Skeletal muscle cell (primary cell): ENCODE measurements at regions not wholly inside any gene's neighbourhood (a gene's known extent, or its start where the extent isn't known, plus 50 kb on each side); places are given as distances from the start of the nearest gene placed in this dataset.

Experiments
- DNase-seq: peaks from one replicate; pipeline ENCODE4 v3.0.0-alpha.2; 2010; ENCODE audit warnings: low read depth
- H3K4me3 ChIP-seq: 2 replicates; pipeline ENCODE4 v1.5.1; 2011; ENCODE audit warnings: low read depth, mild to moderate bottlenecking, control low read depth, low read length, moderate library complexity

DNA sequence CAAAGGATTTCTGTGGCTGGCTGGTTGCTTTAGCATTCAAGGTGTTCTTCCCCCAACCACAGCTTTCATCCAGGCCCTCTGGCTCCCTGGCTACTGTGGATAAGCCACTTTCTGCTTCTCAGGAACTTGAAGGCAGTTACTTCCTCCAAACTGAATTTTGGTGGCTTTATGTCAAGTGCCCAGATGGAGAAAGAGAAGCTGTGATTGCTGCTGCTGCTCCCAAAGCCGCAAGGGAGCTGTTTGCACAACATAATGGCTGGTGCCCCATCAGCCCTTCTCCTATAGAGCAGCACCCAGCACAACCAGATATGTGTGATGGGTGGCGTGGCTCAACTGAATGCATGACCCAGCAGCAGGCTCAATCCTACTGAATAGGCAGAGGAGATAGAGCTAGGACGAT, 465.2 kb downstream of the MAFB start:
- DNase-seq, result no peak
- no peak overlapping the region for H3K4me3 ChIP-seq

DNA sequence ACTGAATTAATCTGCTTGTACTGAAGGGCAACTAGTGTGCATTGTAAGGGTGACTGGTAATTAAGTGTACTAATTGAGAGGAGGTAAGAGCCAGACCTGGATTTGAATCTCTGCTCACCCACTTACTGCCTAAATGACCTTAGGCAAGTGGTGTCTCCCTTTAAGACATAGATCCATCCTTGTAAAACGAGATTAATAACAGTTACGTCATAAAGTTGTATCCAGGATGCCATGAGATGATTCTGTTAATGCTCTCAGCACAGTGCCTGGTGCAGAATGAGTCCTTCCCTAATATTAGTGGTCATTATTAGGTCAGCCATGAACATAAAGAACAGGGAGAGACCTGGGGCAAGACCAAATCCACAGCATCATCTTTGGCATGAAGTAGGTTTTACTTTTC, 470.1 kb downstream of the MAFB start:
- no peak overlapping the region for H3K4me3 ChIP-seq
- no peak for DNase-seq

DNA sequence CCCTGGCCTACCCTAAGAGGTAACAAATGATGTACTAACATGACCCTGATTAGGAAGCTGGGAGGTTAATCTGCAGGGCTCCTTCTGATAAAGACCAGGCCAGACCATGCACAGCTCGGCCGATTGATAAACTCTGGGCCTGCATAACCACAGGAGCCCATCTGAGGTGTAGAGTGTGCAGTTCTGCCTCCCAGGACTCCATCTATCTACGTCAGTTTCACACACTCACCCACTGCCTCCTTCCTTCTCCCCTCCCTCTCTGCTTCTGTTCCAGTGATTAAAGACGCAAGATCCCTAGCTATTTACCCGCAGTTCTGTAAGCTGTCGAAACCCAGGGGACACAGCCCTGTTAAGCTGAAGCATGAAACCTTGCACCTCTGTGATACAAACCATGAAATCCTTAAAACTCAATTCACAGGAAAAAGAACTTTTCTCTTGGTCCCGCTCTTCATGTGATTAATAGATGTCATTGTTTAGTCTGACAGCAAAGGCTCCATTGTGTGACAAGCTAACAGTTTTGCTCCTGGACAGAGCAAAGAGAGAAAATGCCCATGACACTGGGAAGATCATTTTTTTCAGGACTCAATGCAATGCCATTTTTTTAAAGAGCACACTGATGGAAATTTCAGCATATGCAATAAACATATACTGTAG, 470.6 kb downstream of the MAFB start:
- H3K4me3 ChIP-seq, result no peak overlapping the region
- DNase-seq, result no peak

DNA sequence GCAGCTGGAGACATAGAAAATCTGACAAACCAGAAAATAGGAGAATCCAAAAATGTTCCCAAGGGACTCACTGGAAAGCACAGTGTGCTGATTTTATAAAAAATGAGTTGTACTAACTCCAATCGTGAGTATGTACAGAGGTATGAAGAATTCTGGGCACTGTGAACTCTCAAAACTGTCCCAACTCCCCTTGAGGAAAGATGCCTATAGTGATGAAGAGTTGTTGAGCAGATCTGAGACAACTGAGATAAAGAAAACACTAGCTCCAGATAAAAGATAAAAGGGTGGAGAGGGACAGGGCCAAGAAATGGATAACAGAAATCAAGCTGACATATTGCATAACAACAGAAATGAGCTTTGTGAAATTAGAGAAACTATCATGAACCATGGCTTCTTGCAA, 481.4 kb downstream of the MAFB start:
- no peak overlapping the region for H3K4me3 ChIP-seq
- no peak for DNase-seq

DNA sequence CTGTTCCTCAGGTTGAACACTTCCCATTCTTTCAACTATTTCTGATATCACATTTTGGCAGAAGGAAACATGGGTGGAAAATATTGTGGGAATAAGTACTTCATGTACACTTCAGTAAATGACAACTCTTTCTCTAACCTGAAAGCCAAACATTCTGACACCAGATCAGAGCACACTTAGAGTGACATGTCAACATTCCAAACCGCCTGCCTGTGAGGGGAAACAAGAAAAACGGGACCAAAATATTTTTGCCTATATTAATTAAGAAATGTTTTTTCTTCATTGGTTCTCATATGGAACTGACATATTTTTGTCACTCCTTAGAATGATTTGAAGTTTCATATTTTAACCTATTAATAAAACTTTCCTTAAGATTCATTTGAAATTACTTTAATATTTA, 483.1 kb downstream of the MAFB start:
- H3K4me3 ChIP-seq, result no peak overlapping the region
- DNase-seq, result no peak

DNA sequence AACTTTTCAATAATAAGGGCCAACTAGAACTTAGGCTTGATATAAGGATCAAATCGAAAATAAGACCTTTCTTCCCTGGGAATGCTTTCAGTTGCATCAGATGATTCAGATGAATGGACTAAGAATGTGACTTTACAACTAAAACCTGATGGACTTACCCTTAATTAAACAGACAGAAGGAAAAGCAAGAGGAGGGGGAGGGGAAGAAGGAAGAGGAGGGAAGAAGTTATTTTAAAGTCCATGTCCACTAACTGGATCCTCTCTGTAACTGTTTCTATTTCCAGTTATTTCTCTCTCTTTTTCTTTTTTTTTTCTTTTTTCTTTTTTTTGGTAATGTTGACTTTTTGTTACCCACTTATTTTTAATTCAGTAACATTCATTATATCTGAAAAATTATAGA, 486.0 kb downstream of the MAFB start:
- no peak for DNase-seq
- no peak overlapping the region for H3K4me3 ChIP-seq

DNA sequence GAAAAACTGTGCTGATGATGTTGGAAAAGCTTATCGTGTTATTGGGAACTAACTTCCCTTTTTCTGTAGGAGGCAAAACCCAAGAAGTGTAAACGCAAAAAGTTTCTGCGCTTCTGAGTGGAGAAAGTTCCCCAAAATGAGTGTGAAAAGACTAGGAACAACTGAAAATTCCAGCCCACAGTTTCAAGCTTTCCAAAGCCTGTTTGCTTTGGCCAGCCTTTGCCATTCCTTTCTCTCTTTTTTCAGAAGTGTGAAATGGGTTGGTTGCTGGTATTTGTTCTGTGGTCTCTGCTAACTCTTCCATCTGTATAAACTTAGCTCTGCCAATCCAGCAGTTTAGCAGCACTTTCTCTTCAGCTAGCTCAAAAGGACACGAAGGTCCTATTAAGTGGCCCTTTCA, 491.3 kb downstream of the MAFB start:
- no peak for DNase-seq
- H3K4me3 ChIP-seq, result no peak overlapping the region

DNA sequence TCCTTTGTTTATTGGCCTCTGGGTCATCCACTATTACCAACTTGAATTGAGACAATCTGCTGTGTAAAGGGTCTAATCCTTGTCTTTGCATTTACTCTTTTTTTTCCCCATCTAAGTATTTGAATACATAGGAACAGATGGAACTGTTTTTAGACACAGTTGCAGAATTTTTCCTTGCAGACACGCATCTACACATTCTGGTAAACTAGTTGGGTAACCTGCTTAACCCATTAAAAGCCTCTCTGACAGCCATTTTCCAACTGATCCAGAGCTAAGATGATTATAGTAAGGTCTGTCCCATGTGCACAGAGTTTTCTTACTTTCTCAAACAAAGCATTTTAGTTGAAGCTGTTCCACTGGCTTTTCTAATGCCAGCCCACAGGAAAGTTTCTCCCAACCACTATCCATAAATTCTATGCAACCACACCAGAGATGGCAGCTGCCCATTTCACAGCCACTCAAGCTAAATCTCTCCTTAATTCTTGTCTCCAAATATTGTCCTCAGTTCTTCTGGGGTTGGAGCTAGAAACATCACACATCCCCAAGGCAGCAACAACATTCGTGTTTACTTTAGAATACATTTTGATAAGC, 492.1 kb downstream of the MAFB start:
- H3K4me3 ChIP-seq, result no peak overlapping the region
- DNase-seq, result no peak

DNA sequence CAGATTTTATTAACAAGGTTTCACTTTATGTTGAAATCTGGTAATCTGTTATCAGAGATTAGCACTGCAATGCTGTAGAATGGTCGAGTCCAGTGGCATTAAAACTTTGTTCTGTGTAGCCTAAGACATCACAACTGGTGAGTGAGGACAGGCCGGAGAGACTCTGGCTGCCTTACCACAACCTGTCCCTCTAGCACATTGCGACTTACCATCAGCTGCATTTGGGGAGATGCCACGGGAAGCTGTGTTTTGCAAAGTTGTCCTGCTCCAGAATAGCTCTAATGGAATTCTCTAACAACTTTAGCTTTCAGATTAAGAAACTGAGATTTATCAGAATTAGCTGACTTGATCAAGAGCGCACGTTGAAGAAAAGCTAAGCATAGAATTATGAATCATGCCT, 493.3 kb downstream of the MAFB start:
- H3K4me3 ChIP-seq, result no peak overlapping the region
- no peak for DNase-seq

DNA sequence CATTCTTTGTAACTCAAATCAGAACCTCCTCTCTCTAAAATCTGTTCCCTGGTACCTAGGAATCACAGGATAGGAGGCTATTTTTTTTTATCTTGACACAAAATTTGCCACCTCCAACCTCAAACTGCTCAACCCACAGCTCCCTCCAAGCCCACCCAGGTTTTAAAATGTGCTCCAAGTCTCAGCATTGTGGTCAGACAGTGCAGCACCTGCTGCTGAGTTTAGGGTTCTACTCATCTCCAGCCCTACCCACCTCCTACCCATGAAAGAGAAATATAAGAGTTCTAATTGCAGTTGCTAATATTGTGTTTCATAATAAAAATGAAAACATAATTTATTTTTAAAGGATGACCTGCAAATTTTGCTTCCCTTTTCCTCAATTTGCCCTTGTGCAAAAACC, 496.5 kb downstream of the MAFB start:
- no peak for DNase-seq
- H3K4me3 ChIP-seq, result no peak overlapping the region

DNA sequence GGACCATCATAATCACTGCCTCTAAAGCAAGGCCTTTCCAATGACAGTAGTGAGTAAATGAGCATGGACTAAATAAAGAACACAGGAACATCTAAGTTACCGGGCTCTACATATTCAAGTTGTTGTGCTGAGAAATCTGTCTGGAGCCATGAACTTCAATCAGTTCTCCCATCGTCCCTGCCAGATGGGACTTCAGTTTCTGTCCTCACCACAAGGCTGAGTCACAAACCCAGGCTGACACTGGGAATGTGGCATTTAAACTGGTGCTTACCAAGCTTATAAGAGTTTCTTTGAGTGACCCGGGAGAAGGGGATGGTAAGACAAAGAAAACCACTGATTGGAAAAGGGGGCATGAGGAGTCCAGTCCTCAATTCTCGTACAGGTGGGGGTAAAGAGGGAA, 497.0 kb downstream of the MAFB start:
- no peak overlapping the region for H3K4me3 ChIP-seq
- no peak for DNase-seq

DNA sequence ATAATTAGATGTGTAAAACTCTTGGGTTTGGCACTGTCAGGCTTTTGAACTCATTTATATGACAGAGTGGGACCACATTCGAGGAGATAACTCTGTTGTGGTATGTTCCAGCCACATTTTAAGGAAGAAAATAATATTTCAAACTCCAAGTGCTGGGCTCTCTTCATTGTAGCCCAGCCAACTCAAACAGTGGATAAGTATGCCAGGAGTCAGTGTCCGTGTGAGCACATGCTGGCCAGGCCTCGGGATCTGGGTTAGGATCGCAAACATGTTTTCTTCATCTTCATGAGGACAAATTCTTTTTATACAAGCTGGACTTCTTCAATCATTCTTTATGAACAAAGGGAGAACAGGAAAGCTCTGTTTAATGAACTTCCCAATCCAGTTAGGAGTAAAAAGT, 497.5 kb downstream of the MAFB start:
- DNase-seq, result no peak
- H3K4me3 ChIP-seq, result no peak overlapping the region

DNA sequence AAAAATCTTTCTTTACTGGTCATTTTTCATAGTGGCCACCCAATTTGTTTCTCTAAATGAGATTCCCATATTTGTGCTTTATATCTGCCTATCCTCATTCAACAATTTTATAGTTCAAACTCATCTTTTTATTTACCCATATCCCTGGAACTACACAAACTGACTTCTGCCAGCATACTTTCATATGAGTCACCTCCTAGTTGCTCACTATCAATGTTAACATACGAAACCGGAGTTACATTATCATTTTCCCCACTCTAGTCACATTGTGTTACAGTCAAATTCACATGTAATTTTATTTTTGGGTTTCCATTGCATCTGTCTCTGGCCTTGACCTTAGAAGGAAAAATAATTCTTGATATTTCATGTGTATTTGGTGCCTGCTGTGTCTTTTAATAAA, 499.4 kb downstream of the MAFB start:
- no peak for DNase-seq
- H3K4me3 ChIP-seq, result no peak overlapping the region

DNA sequence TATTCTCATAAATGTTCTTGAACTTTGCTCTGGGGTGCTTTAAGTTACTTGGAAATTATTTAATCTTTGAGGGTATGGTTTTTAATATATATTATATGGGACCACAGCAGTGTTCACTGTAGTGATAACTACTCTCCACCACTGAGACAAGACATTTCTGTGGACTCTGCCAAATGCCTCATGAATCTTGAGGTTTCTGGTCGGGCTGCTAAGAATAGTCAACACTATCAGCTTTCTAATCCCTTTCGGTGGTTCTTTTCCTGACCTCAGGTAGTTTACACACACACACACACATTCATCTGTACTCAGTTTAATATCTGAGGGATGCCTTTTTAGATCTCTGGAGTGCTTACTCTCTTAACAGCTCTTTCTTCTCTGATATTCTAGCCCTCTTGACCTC, 500.7 kb downstream of the MAFB start:
- no peak for DNase-seq
- no peak overlapping the region for H3K4me3 ChIP-seq

DNA sequence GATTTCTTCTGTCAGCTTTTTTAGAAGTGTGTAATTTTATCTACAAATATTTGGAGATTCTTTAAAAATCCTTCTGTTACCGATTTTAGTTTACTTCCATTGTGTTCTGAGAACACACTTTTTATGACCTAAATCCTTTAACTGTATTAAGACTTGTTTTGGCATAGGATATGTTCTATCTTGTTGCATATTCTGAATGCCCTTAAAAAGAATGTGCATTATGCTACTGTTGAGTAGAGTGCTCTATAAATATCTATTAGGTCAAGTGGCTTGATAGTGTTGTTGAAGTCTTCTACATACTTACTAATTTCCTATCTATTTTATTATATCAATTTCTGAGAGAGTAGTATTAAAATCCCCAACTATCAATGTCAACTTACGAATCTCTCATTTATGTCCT, 502.2 kb downstream of the MAFB start:
- DNase-seq, result no peak
- no peak overlapping the region for H3K4me3 ChIP-seq

DNA sequence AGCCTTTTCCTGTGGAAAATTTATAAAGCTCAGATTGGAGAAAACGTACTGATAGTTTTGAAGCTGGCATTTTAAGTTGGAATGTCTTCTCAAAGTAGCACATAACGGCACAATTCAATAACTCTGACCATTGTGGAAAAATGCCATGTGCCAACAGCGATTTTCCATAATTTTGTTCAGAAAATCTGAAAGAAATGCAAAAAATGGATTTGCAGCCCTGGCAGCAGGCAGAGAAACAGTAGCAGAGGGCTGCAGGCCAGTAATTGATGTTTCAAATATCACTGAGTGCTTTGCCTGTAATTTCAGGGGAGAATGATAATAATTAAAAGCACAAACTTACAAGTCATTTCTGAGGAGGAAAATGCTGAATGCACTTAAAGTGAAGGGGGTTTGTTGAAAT, 507.4 kb downstream of the MAFB start:
- DNase-seq, result no peak
- H3K4me3 ChIP-seq, result no peak overlapping the region

DNA sequence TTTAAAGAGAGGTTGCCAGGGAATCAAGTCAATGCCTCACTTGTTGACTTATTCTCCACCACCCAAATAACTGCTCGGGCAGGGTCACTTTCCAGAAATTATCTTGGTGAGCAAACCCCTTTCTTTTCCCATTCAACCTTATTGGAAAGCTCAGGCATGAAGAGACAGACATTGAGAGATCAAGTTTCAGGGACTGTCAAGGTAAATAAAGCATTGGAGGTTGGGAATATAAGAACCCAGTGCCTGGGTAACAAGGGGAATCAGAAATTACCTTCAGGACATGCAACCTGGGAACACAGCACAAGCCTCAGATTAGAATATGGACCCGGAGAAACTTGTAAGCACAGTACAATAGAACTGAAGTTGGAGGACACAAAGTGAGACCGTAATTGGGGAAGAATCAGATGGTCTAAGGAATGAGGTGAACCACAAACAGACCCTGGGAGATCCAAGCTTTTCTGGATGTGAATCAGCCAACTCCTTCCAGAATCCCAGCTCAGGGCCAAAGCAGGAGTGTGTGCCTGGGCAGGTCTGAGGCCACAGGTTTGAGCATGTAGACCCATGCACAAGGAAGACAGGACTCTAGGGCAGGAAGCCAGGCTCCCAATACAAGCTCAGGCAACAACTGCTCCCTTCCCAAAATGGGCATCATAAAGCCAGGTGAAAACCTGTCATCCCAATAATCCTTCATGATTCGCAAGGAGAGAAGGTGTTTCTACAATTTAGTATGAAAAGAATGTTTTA, 512.8 kb downstream of the MAFB start:
- no peak for DNase-seq

DNA sequence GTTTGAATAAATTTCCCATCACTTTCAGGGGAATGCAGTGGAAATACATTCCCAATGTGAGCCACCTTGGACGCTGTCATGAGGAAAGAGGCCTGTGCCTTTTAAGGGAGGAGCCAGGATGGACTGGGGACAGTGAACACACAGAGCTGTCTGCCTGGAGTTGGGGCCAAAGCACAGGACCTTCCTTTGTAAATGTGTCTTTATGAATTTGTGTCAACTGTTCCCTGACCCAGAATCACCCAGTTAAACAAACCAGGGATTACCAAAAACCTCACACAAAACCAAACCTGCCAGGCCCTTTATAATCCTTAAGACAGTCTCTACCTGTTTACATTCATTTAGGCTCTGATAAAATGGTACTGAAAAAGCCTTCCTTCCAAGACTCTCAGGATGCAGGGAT, 513.7 kb downstream of the MAFB start:
- DNase-seq, result no peak
- no peak overlapping the region for H3K4me3 ChIP-seq

More for the DNA sequence above, 512.8 kb downstream of the MAFB start:
- no peak overlapping the region for H3K4me3 ChIP-seq

DNA sequence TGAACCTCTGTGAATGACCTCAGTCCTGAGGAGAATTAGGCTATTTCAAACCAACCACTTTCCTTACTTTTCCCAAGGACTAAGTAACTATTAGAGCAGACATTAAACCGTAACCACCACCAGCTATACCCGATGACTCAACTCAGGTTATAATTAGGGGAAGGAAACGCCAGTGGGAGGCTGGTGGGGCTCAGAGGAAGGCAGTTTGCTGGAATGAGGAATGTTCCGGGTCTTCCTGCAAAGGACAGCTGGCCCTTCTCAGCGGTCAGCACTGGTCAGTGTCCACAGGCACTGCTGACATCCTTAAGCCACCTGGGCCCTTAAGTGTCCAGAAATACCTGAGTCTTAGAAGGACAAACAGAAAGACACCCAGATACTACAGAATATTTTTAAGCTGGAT, 515.2 kb downstream of the MAFB start:
- DNase-seq, result no peak

DNA sequence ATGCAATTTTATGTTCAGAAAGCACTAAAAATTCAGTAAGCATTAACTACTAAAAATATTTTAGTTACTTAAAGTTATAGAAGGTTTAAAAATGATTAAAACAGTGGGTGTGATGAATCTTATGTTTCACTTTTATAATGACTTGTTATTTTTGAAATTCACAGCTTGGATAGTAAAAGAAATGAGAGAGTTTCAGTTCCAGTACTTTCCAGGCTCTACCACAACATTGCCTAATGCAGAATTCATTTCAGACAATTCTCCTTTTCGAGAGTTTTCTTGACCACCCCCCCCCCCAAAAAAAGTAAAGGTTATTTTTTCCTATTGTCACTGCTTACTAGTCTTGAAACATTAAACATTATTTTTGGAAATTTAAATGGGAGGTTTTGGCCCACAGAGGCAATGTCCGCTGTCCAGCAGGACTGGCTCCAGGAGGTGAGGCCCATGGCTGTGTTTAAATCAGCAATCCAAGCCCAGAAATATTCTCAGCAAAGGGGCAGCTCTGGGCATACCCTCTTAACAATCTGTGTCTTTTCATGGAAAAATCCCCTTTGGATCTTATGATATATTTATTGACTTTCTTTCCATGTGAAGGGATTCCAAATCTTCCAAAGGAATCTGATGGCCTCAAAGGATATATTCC, 519.9 kb downstream of the MAFB start:
- no peak overlapping the region for H3K4me3 ChIP-seq
- DNase-seq, result no peak

More for the DNA sequence above, 515.2 kb downstream of the MAFB start:
- no peak overlapping the region for H3K4me3 ChIP-seq

DNA sequence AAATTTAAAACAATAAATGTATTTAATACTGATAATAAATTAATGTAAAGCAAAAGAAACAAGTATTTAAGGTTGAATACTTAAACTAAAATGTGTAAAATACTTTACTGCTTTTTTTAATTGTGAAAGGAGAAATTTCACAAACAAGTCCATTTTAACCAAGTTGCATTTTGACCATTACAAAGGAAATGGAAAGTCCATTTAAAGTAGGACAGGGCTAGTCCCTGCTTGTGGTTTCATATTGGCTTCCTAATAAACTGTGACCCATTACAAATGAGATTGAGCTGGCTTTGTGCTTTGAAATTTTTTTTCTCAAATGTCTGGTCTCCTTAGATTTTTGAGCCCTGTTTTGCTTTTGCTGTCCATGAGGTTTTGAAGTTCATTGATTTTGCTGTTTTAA, 527.6 kb downstream of the MAFB start:
- H3K4me3 ChIP-seq, result no peak overlapping the region
- no peak for DNase-seq
